ENCODE measurements at regions not wholly inside any gene's neighbourhood (a gene's known extent, or its start where the extent isn't known, plus 50 kb on each side); places are given as distances from the start of the nearest gene placed in this dataset.
"Not testable (repeated sequence)": the region's sequence is repeated elsewhere in the genome, so short reads cannot be mapped to it uniquely, and the experiment has no call there.

DNA sequence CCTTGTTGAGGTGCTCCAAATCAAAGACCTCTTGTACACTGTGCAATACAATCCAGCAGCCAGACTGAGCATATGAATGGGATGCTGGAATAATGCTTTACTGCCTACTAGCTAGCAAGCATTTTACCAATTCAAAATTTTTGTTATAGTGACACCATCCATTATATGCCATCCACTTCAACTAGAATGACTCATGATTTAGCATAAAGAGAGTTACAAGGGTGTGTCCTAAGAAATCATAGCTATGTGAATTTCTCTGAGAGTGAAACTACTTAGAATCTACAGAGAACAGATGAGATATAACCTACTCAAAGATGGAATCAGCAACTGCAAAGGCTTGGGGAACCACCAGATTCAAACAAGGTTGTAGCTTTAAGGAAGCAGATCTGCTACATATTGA is 221.9 kb downstream of the LHFPL1 start:
- DNase-seq (ENCODE audit: low read depth): no peak
- TF ChIP-seq, protein P1, sequence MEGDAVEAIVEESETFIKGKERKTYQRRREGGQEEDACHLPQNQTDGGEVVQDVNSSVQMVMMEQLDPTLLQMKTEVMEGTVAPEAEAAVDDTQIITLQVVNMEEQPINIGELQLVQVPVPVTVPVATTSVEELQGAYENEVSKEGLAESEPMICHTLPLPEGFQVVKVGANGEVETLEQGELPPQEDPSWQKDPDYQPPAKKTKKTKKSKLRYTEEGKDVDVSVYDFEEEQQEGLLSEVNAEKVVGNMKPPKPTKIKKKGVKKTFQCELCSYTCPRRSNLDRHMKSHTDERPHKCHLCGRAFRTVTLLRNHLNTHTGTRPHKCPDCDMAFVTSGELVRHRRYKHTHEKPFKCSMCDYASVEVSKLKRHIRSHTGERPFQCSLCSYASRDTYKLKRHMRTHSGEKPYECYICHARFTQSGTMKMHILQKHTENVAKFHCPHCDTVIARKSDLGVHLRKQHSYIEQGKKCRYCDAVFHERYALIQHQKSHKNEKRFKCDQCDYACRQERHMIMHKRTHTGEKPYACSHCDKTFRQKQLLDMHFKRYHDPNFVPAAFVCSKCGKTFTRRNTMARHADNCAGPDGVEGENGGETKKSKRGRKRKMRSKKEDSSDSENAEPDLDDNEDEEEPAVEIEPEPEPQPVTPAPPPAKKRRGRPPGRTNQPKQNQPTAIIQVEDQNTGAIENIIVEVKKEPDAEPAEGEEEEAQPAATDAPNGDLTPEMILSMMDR (conservative IDR thresholded peaks at IDR 0.05; ENCODE audit: low read depth, low read length): no peak
- no peak overlapping the region for H3K4me3 ChIP-seq (ENCODE audit: low read depth, low read length)

DNA sequence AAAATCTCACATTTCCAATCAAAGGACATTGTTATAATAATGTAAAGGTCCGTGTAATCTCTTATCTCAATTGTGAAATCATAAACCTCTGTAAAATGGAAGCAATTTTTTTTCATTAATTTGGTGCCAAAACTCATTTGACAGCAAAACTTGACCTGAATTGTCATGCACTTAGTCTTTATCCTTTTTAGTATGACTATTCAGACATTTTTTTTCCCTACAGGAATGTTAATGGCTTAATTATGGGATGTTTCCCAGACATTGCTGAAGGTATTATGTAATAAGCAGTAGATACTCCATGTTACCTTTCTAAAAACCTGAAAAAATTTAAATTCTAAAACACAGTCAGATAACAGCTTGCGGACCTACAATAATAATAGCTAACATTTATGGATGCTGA is 228.9 kb downstream of the LHFPL1 start:
- DNase-seq (ENCODE audit: low read depth): no peak
- H3K4me3 ChIP-seq (ENCODE audit: low read depth, low read length): no peak overlapping the region
- TF ChIP-seq, protein P1 (conservative IDR thresholded peaks at IDR 0.05; ENCODE audit: low read depth, low read length): no peak

DNA sequence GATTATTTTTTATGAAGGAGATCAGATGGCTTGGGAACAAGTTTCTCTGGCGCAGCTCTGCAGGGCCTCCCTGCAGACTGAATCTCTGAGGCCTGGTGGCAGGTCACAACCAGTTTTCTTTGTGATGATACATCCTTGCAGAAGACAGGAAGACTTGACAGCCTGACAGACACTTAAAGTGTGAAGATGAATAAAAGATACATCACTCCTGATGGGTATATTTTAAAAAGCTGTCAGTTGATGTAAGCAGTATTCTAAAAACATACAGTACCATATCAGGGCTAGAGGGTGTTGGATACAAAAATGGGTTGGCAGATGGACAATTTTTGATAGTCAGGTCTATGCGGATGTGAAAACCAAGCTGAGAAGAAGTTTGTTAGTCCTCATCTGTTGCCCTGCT is 239.5 kb downstream of the LHFPL1 start:
- H3K4me3 ChIP-seq (ENCODE audit: low read depth, low read length): no peak overlapping the region
- TF ChIP-seq, protein P1 (conservative IDR thresholded peaks at IDR 0.05; ENCODE audit: low read depth, low read length): no peak
- no peak for DNase-seq (ENCODE audit: low read depth)

DNA sequence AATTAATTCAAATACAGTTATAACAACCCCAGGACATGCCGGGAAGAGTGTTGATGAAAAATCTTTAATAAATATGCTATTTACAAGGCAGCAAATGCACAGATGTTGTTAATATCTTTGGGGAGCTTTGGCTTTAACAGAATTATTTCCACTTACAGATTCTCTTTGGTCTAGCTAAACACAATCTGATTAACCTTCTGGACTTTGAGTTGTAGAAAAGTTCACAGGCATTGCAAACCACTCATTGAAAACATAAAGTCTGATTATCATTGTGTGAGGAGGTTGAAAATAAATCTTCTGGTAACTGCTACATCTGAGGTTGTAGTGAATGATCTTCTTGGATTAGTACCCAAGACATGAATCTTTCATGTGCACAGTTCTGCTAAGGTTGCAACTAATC is 255.6 kb downstream of the LHFPL1 start:
- no peak for DNase-seq (ENCODE audit: low read depth)
- no peak overlapping the region for H3K4me3 ChIP-seq (ENCODE audit: low read depth, low read length)
- TF ChIP-seq, protein P1 (conservative IDR thresholded peaks at IDR 0.05; ENCODE audit: low read depth, low read length): no peak

DNA sequence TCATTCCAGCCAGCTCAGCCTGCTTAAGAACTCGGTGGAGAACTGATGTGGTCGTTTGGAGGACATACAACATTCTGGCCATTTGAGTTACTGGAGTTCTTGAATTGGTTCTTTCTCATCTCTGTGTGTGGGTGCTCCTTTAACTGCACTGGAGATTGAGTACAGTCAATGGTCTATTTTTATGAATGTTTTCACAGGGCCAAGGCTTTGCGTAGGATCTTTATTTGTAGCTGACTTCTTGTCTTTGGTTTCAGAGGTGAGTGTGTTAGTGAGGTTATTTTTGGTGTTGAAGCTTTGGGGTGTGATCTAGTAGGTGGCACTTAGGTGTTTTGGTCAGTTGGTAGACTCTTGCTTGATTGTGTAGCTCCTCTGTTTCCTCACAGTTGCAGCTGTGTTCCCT is 288.4 kb downstream of the LHFPL1 start:
- no peak overlapping the region for H3K4me3 ChIP-seq (ENCODE audit: low read depth, low read length)
- TF ChIP-seq, protein P1 (conservative IDR thresholded peaks at IDR 0.05; ENCODE audit: low read depth, low read length): no peak
- DNase-seq (ENCODE audit: low read depth): no peak

DNA sequence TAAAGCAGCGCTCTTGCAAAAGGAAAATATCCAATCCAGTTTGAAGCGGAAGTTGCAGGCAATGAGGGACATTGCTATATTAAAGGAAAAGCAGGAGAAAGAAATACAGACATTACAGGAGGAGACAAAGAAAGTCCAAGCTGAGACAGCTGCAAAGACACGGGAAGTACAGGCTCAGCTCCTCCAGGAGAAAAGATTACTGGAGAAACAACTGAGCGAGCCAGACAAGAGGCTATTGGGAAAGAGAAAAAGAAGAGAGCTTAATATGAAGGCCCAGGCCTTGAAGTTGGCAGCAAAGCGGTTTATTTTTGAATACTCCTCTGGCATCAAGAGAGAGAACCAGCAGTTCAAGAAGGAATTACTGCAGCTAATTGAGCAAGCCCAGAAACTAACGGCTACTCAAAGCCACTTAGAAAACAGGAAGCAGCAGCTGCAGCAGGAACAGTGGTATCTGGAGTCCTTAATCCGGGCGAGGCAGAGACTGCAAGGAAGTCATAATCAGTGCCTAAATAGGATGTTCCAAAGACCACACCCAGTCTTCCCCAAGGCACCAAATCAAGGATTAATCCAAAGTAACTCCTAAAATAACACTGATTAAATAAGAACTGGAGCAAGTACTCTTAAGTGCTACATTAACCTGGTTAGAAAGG is 298.0 kb downstream of the LHFPL1 start:
- DNase-seq (ENCODE audit: low read depth); H3K4me3 ChIP-seq (ENCODE audit: low read depth, low read length): not testable (repeated sequence)

DNA sequence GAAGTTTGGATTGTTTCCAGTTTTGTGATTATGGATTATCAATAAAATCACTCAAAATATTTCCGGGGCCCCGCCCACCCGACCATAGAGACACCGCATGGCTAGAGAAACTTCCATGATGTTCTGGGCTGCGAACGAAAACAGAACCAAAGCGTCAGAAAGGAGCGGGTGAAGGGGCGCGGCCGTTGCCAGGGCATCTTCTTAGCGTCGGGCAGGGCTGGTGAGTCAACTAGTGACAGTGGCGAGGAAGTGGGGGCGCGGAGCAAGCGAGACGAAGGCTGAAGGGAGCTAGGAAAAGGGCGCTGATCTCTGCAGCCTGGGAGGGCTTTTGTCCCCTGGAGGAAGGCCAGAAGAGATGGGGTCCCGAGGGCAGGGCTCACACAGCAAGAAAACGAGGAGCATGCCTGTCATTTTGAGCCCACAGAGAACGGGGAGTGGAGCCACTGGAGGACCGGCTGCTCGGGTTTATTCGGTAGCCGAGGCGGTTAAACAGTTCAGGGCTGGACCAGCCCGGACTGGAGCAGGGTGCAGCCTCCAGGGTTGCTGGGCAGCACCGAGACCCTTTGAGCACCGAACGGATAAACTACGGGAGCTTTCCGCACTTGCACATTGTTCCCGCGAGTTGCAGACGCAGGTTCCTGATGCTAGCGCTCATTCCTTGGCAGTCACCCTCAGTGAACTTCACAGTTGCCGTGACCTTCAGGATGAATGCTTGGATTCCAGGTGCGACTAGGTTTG is 298.1 kb upstream of the TRPC5 start:
- DNase-seq (ENCODE audit: low read depth): no peak
- TF ChIP-seq, protein P1 (conservative IDR thresholded peaks at IDR 0.05; ENCODE audit: low read depth, low read length): no peak
- H3K4me3 ChIP-seq (ENCODE audit: low read depth, low read length): no peak overlapping the region
